Esophagus muscularis mucosa (tissue), 3 donors: ENCODE measurements at regions not wholly inside any gene's neighbourhood (a gene's known extent, or its start where the extent isn't known, plus 50 kb on each side); places are given as distances from the start of the nearest gene placed in this dataset.

Source experiments
- POLR2A ChIP-seq: fragments of 450-650 bp; IDR thresholded peaks from one replicate; pipeline ENCODE4 v1.6.1; 2017; ENCODE audit warnings: antibody characterized with exemption, moderate library complexity, mild to moderate bottlenecking, low read depth
- TF ChIP-seq, protein P1 (sequence below), 3 experiments: fragments of 200-600 bp in 2 of 3; fragments of 450-650 bp in 1 of 3; sonication (generic) in 2 of 3; IDR thresholded peaks; one replicate each; pipeline ENCODE4 v1.5.1; 2017 to 2019; ENCODE audit warnings: antibody characterized with exemption in 3 of 3, mild to moderate bottlenecking in 2 of 3, moderate library complexity in 1 of 3

DNA sequence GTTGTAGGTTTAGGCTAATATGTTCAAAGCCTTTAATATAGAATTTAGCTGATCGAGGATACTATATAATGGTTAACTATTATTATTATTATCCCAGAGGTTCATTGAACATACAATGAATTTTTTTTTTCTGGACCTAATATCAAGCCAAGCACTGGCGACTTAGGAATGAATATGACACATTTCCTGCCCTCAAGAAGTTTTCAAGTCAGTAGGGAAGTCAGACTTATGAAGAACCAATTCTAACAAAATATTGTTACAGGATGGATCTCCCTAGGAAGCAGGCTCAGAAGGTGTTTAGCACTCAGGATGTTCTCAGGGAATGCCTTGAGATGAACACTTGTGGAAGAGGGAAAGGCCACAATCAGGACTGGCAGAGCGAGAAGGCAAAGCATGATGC lies 211.8 kb upstream of the FGGY start:
- TF ChIP-seq, protein P1, sequence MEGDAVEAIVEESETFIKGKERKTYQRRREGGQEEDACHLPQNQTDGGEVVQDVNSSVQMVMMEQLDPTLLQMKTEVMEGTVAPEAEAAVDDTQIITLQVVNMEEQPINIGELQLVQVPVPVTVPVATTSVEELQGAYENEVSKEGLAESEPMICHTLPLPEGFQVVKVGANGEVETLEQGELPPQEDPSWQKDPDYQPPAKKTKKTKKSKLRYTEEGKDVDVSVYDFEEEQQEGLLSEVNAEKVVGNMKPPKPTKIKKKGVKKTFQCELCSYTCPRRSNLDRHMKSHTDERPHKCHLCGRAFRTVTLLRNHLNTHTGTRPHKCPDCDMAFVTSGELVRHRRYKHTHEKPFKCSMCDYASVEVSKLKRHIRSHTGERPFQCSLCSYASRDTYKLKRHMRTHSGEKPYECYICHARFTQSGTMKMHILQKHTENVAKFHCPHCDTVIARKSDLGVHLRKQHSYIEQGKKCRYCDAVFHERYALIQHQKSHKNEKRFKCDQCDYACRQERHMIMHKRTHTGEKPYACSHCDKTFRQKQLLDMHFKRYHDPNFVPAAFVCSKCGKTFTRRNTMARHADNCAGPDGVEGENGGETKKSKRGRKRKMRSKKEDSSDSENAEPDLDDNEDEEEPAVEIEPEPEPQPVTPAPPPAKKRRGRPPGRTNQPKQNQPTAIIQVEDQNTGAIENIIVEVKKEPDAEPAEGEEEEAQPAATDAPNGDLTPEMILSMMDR (IDR thresholded peaks at IDR 0.05) = no peak
- no peak for TF ChIP-seq POLR2A
